ENCODE measurements at regions not wholly inside any gene's neighbourhood (a gene's known extent, or its start where the extent isn't known, plus 50 kb on each side); places are given as distances from the start of the nearest gene placed in this dataset.

GRCh38 chr6:71481011-71481410 is 192.4 kb downstream of the OGFRL1 start:
- Mint-ChIP-seq H3K4me1 (no peaks in the 10 kb centered on the region), H3K4me3 (no peak overlapping the region), H3K9me3 (no peaks in the 10 kb centered on the region), H3K27me3 (peaks cover 0 to 7% (median 0%) of the 10 kb centered on the region in 3 donors), H3K27ac (peak overlapping the region in 1 of 6 donors; percentile 28), H3K36me3 (no peaks in the 10 kb centered on the region)
- DNase-seq (no peak), ATAC-seq (ENCODE audit: low read depth in 2 of 2) (no peak)

DNA sequence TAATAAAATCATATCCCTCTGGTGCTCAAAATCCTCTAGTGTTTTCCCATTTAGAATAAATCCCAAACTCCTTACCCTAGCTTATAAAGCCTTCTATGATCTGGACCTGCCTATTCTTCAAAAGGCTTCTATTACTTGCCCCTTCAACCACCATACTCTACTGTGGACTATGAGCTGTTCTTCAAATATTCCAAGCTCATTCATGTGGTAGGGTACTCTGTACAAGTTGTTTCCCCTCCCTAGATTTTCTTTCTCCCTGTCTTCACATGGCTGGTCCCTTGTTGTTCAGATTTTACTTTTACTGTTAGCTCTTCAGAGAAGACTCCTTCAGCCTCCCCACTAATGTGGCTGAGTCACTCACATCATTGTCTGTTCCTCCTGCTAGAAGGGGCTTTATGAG is 193.2 kb downstream of the OGFRL1 start:
- DNase-seq, result no peak
- no peak for ATAC-seq (ENCODE audit: low read depth in 2 of 2)
- no peaks in the 10 kb centered on the region for H3K36me3 Mint-ChIP-seq
- H3K4me1 Mint-ChIP-seq, result peaks cover 0 to 2% (median 0%) of the 10 kb centered on the region in 3 donors
- no peaks in the 10 kb centered on the region for H3K9me3 Mint-ChIP-seq
- H3K27me3 Mint-ChIP-seq, result peaks cover 0 to 7% (median 0%) of the 10 kb centered on the region in 3 donors
- H3K4me3 Mint-ChIP-seq, result no peak overlapping the region
- no peak overlapping the region for H3K27ac Mint-ChIP-seq

- Mint-ChIP-seq H3K27me3 (peaks cover 0 to 7% (median 0%) of the 10 kb centered on the region in 3 donors), H3K4me3 (no peak overlapping the region), H3K27ac (peak overlapping the region in 1 of 6 donors; percentile 9), H3K4me1 (peaks cover 0 to 9% (median 7%) of the 10 kb centered on the region in 3 donors), H3K9me3 (no peaks in the 10 kb centered on the region), H3K36me3 (no peaks in the 10 kb centered on the region)
- ATAC-seq (ENCODE audit: low read depth in 2 of 2), result no peak
- DNase-seq, result no peak
These were observed 194.1 kb downstream of the OGFRL1 start for GRCh38 chr6:71482742-71483141.

DNA sequence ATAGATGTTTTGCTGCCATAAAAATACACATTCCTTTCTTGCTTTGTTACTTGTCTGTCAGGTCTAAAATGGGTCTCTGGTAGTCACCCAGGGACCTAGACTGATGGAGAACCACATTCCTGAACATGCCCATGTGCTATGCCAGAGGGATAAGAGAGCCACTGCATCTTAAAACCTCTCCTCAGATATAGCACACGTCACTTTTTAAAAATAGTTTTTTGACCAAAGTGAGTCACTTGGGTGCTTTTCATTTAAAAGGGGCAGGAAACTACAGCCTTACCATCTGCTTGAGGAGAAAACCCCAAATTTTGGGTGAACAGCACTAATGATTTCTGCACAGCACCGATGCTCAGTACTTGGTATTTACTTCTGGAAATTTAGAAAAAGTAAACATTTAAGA is 197.8 kb downstream of the OGFRL1 start:
- Mint-ChIP-seq H3K27ac (peak overlapping the region in 2 of 6 donors; percentile 26 to 70), H3K4me3 (no peak overlapping the region), H3K36me3 (no peaks in the 10 kb centered on the region), H3K27me3 (peaks cover 0 to 5% (median 0%) of the 10 kb centered on the region in 3 donors), H3K4me1 (peaks cover 5 to 17% (median 14%) of the 10 kb centered on the region in 3 donors), H3K9me3 (no peaks in the 10 kb centered on the region)
- peak in 1 of 2 donors; percentile 20 for ATAC-seq (ENCODE audit: low read depth in 2 of 2)
- no peak for DNase-seq

- Mint-ChIP-seq H3K4me3 (peak overlapping the region in 1 of 8 donors; percentile 39), H3K36me3 (no peaks in the 10 kb centered on the region), H3K9me3 (no peaks in the 10 kb centered on the region), H3K4me1 (peaks cover 5 to 17% (median 14%) of the 10 kb centered on the region in 3 donors), H3K27ac (peak overlapping the region in 2 of 6 donors; percentile 35 to 36), H3K27me3 (no peaks in the 10 kb centered on the region)
- ATAC-seq (ENCODE audit: low read depth in 2 of 2), result peak in 1 of 2 donors; percentile 61
- no peak for DNase-seq
These were observed 199.6 kb downstream of the OGFRL1 start for GRCh38 chr6:71488186-71488585.

DNA sequence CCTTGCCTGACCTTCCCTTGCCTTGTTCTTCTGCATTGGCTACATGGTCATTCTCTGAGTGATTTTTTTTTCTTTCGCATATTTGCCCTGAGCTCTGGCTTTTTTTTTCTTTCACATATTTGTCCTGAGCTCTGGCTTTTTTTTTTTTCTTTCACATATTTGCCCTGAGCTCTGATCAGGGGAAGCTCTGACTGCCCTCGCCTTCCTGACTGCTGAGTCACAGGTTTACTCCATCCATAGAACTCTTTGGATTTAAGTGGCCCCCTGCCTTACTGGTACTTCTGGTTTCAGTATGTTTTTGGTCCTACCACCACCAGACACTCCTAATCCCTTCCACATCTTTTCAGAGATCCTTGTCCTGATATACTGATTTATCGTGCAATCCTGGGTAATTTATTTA is 201.1 kb downstream of the OGFRL1 start:
- ATAC-seq (ENCODE audit: low read depth in 2 of 2) (no peak), DNase-seq (no peak)
- Mint-ChIP-seq H3K9me3 (no peaks in the 10 kb centered on the region), H3K4me1 (peaks cover 12 to 18% (median 17%) of the 10 kb centered on the region in 3 donors), H3K27me3 (no peaks in the 10 kb centered on the region), H3K36me3 (no peaks in the 10 kb centered on the region), H3K4me3 (no peak overlapping the region), H3K27ac (peak overlapping the region in 1 of 6 donors; percentile 21)

DNA sequence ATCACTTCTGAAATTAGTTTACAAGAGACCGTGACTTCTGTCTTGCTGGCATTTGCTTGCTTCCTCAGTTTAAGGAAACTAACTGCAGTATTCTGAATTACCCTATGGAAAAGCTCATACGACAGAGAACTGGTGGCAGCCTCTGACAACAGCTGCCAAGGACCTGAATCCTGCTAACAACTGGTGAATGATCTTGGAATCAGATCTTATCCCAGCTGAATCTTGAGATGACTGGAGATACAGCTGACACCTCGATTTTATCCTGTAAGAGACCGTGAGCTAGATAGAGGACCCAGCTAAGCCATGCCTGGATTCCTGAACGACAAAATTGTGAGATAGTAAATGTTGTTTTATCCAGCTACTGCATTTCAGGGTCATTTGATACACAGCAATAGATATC is 202.3 kb downstream of the OGFRL1 start:
- no peak for ATAC-seq (ENCODE audit: low read depth in 2 of 2)
- Mint-ChIP-seq H3K36me3 (no peaks in the 10 kb centered on the region), H3K27me3 (no peaks in the 10 kb centered on the region), H3K27ac (no peak overlapping the region), H3K4me1 (peaks cover 16 to 28% (median 23%) of the 10 kb centered on the region in 3 donors), H3K4me3 (no peak overlapping the region), H3K9me3 (no peaks in the 10 kb centered on the region)
- no peak for DNase-seq

- no peak for DNase-seq
- Mint-ChIP-seq H3K4me3 (no peak overlapping the region), H3K27me3 (no peaks in the 10 kb centered on the region), H3K4me1 (peaks cover 20 to 35% (median 23%) of the 10 kb centered on the region in 3 donors), H3K36me3 (no peaks in the 10 kb centered on the region), H3K9me3 (no peaks in the 10 kb centered on the region), H3K27ac (no peak overlapping the region)
- no peak for ATAC-seq (ENCODE audit: low read depth in 2 of 2)
These were observed 203.2 kb downstream of the OGFRL1 start for GRCh38 chr6:71491844-71492243.

DNA sequence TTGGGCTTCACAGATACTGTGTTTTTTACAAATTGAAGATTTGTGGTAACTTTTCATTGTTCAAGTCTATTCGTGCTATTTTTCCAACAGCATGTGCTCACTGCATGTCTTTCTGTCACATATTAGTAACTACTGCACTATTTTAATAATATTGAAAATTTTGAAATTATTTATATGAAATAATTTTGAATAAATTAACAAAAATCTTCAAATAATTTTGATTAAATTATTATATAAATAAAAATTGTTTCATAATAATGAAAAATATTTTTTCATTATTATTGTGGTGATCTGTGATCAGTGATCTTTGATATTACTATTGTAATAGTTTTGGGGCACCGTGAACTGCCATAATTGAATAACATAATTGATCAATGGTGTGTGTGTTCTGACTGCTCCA is 204.1 kb downstream of the OGFRL1 start:
- Mint-ChIP-seq H3K4me1 (peaks cover 15 to 30% (median 20%) of the 10 kb centered on the region in 3 donors), H3K27ac (peak overlapping the region in 1 of 6 donors; percentile 49), H3K9me3 (no peaks in the 10 kb centered on the region), H3K36me3 (no peaks in the 10 kb centered on the region), H3K27me3 (no peaks in the 10 kb centered on the region), H3K4me3 (no peak overlapping the region)
- ATAC-seq (ENCODE audit: low read depth in 2 of 2) (no peak), DNase-seq (no peak)

- no peaks in the 10 kb centered on the region for H3K36me3 Mint-ChIP-seq
- ATAC-seq (ENCODE audit: low read depth in 2 of 2) (peak; percentile 80 to 95), DNase-seq (peak; percentile 17)
These were observed 207.6 kb downstream of the OGFRL1 start for GRCh38 chr6:71496018-71496721.

GRCh38 chr6:71496722-71497033 is 208.1 kb downstream of the OGFRL1 start:
- H3K4me1 Mint-ChIP-seq, result peaks cover 6 to 24% (median 16%) of the 10 kb centered on the region in 3 donors
- DNase-seq, result no peak
- no peaks in the 10 kb centered on the region for H3K36me3 Mint-ChIP-seq
- ATAC-seq (ENCODE audit: low read depth in 2 of 2), result no peak
- peak overlapping the region in 7 of 8 donors; percentile 68 to 94 (median 85) for H3K4me3 Mint-ChIP-seq
- peak overlapping the region in 4 of 6 donors; percentile 51 to 76 (median 64) for H3K27ac Mint-ChIP-seq
- H3K9me3 Mint-ChIP-seq, result no peaks in the 10 kb centered on the region
- no peaks in the 10 kb centered on the region for H3K27me3 Mint-ChIP-seq

More at GRCh38 chr6:71496018-71496721, 207.6 kb downstream of the OGFRL1 start:
- Mint-ChIP-seq H3K9me3 (no peaks in the 10 kb centered on the region), H3K4me1 (peaks cover 6 to 24% (median 16%) of the 10 kb centered on the region in 3 donors), H3K27me3 (no peaks in the 10 kb centered on the region), H3K27ac (peak overlapping the region; percentile 51 to 87 (median 64)), H3K4me3 (peak overlapping the region; percentile 68 to 94 (median 86))

DNA sequence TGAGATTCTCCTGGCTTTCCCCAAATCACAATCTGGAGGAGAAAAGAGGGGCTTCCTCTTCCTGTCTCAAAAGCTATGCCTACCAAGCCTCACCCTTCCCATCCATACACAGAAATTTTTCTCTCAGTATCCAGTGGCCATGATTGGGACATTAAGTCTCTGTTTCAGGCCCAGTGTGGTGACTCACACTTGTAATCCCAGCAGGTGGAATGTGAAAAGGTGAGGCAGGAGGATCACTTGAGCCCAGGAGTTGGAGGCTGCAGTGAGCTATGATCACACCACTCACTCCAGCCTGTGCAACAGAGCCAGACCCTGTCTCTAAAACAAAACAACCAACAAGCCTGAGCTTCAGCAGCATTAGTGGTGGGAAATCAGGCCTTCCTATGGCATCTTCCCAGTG is 210.0 kb downstream of the OGFRL1 start:
- Mint-ChIP-seq H3K4me1 (peaks cover 6 to 24% (median 16%) of the 10 kb centered on the region in 3 donors), H3K36me3 (no peaks in the 10 kb centered on the region), H3K27me3 (no peaks in the 10 kb centered on the region), H3K4me3 (no peak overlapping the region), H3K27ac (peak overlapping the region in 1 of 6 donors; percentile 60), H3K9me3 (no peaks in the 10 kb centered on the region)
- no peak for ATAC-seq (ENCODE audit: low read depth in 2 of 2)
- no peak for DNase-seq

DNA sequence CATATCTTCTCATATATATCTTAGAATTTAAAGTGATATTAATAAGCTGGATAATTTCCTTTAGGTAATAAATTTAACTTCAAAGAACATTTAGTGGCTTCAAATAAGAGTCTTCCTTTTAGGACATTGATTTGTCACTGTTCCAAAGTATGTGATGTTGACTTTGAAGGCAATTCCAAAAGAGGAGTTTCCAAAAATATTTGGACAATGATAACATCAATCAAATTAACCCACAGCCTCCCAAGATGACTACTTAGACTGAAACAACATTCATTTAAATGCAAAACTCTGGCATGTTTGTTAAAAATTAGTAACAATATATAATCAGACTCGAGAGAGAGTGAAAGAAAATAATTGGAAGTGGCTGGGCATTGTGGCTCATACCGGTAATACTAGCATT is 211.1 kb downstream of the OGFRL1 start:
- H3K27ac Mint-ChIP-seq, result no peak overlapping the region
- DNase-seq (no peak), ATAC-seq (ENCODE audit: low read depth in 2 of 2) (no peak)

DNA sequence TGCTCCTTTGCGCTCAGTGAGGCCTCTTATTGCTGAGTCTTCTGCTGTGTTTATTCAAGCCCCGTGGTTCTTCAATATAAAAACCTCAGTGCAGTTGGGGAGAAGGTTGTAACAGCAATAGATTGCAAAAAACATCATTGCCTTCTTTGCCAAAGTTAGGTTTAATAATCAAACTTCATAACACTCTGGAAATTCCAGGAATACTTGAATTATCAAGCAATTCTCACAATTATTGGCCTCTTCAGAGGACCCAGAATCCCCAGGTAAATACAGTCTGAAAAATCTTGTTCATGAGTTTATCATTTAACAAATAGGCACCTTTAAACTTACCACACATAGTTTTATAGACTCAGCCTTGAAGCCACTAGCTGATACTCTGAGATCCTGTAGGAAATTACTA is 213.6 kb downstream of the OGFRL1 start:
- ATAC-seq (ENCODE audit: low read depth in 2 of 2), result no peak
- no peaks in the 10 kb centered on the region for H3K27me3 Mint-ChIP-seq
- no peak for DNase-seq
- H3K9me3 Mint-ChIP-seq, result no peaks in the 10 kb centered on the region
- no peak overlapping the region for H3K4me3 Mint-ChIP-seq
- H3K4me1 Mint-ChIP-seq, result no peaks in the 10 kb centered on the region
- H3K27ac Mint-ChIP-seq, result peak overlapping the region in 1 of 6 donors; percentile 58
- H3K36me3 Mint-ChIP-seq, result no peaks in the 10 kb centered on the region

More for the DNA sequence above, 211.1 kb downstream of the OGFRL1 start:
- H3K4me1 Mint-ChIP-seq, result peaks cover 6 to 20% (median 9%) of the 10 kb centered on the region in 3 donors
- no peaks in the 10 kb centered on the region for H3K27me3 Mint-ChIP-seq
- H3K4me3 Mint-ChIP-seq, result no peak overlapping the region
- no peaks in the 10 kb centered on the region for H3K36me3 Mint-ChIP-seq
- no peaks in the 10 kb centered on the region for H3K9me3 Mint-ChIP-seq

All from naive B cell (primary cell).